Peyer's patch (tissue), 4 donors: ENCODE measurements at regions not wholly inside any gene's neighbourhood (a gene's known extent, or its start where the extent isn't known, plus 50 kb on each side); places are given as distances from the start of the nearest gene placed in this dataset.

Experiments used
- CTCF ChIP-seq, 6 experiments: fragments of 450-650 bp in 4 of 6; fragments of 200-600 bp in 2 of 6; sonication (generic) in 1 of 6; IDR thresholded peaks; one replicate each; pipeline ENCODE4 v1.5.1; 2017 to 2019; ENCODE audit warnings: antibody characterized with exemption in 6 of 6, mild to moderate bottlenecking in 3 of 6, moderate library complexity in 1 of 6
- POLR2A ChIP-seq, 2 donors: fragments of 450-650 bp; IDR thresholded peaks; one replicate each; pipeline ENCODE4 v1.5.1; 2017; ENCODE audit warnings: antibody characterized with exemption in 2 of 2, mild to moderate bottlenecking in 2 of 2, moderate library complexity in 2 of 2

- TF ChIP-seq CTCF (IDR thresholded peaks at IDR 0.05) (peak in 4 of 6 experiments; percentile 36 to 51 (median 46)), POLR2A (IDR thresholded peaks at IDR 0.05) (no peak)
Observed at GRCh38 chr7:119270045-119270464, 1002.9 kb upstream of the KCND2 start.
